Activated naive CD4-positive, alpha-beta T cell treated with anti-CD3 and anti-CD28 coated beads, Interleukin-2, amount 50 U/mL, for 24 hours (primary cell): ENCODE measurements at regions not wholly inside any gene's neighbourhood (a gene's known extent, or its start where the extent isn't known, plus 50 kb on each side); places are given as distances from the start of the nearest gene placed in this dataset.
"Not testable (repeated sequence)": the region's sequence is repeated elsewhere in the genome, so short reads cannot be mapped to it uniquely, and the experiment has no call there.

ENCODE experiments used
- H3K27ac Mint-ChIP-seq: one replicate; pipeline ENCODE4 v1.8.0; 2021; ENCODE audit warnings: mild to moderate bottlenecking, mixed read lengths
- H3K27me3 Mint-ChIP-seq: one replicate; pipeline ENCODE4 v1.8.0; 2021; ENCODE audit warnings: mixed read lengths
- H3K36me3 Mint-ChIP-seq: one replicate; pipeline ENCODE4 v1.8.0; 2021; ENCODE audit warnings: mixed read lengths
- H3K4me1 Mint-ChIP-seq: one replicate; pipeline ENCODE4 v1.8.0; 2021; ENCODE audit warnings: mixed read lengths
- H3K4me3 Mint-ChIP-seq: one replicate; pipeline ENCODE4 v1.8.0; 2021; ENCODE audit warnings: mild to moderate bottlenecking, mixed read lengths
- H3K9me3 Mint-ChIP-seq: one replicate; pipeline ENCODE4 v1.8.0; 2021; ENCODE audit warnings: mixed read lengths

GRCh38 chr22:48300877-48301276 is 1526.8 kb downstream of the BRD1 start:
- H3K4me3 Mint-ChIP-seq, result no peak overlapping the region
- H3K27me3 Mint-ChIP-seq, result peaks cover 1% of the 10 kb centered on the region
- H3K36me3 Mint-ChIP-seq, result no peaks in the 10 kb centered on the region
- no peaks in the 10 kb centered on the region for H3K9me3 Mint-ChIP-seq
- H3K27ac Mint-ChIP-seq, result no peak overlapping the region
- H3K4me1 Mint-ChIP-seq, result no peaks in the 10 kb centered on the region

GRCh38 chr22:48299801-48300200 is 1527.9 kb downstream of the BRD1 start:
- H3K4me3 Mint-ChIP-seq, result no peak overlapping the region
- no peaks in the 10 kb centered on the region for H3K36me3 Mint-ChIP-seq
- no peaks in the 10 kb centered on the region for H3K9me3 Mint-ChIP-seq
- H3K4me1 Mint-ChIP-seq, result no peaks in the 10 kb centered on the region
- H3K27ac Mint-ChIP-seq, result no peak overlapping the region
- H3K27me3 Mint-ChIP-seq, result no peaks in the 10 kb centered on the region

GRCh38 chr22:48299124-48299523 is 1528.5 kb downstream of the BRD1 start:
- Mint-ChIP-seq H3K36me3 (no peaks in the 10 kb centered on the region), H3K27ac (no peak overlapping the region), H3K4me3 (no peak overlapping the region), H3K4me1 (no peaks in the 10 kb centered on the region), H3K9me3 (no peaks in the 10 kb centered on the region), H3K27me3 (peaks cover 3% of the 10 kb centered on the region)

- H3K36me3 Mint-ChIP-seq, result no peaks in the 10 kb centered on the region
- H3K4me3 Mint-ChIP-seq, result no peak overlapping the region
- H3K27me3 Mint-ChIP-seq, result peaks cover 3% of the 10 kb centered on the region
- no peaks in the 10 kb centered on the region for H3K4me1 Mint-ChIP-seq
- peaks cover 3% of the 10 kb centered on the region for H3K9me3 Mint-ChIP-seq
- no peak overlapping the region for H3K27ac Mint-ChIP-seq
Measured at GRCh38 chr22:48297296-48297695, 1530.4 kb downstream of the BRD1 start.

- not testable (repeated sequence) for H3K27me3 Mint-ChIP-seq, H3K27ac Mint-ChIP-seq, H3K4me3 Mint-ChIP-seq, H3K9me3 Mint-ChIP-seq, H3K4me1 Mint-ChIP-seq, H3K36me3 Mint-ChIP-seq
Measured at GRCh38 chr22:48289954-48290353, 1527.5 kb downstream of the TBC1D22A start.

GRCh38 chr22:48288376-48288940 is 1526.0 kb downstream of the TBC1D22A start:
- peaks cover 7% of the 10 kb centered on the region for H3K9me3 Mint-ChIP-seq
- H3K27me3 Mint-ChIP-seq, result peaks cover 2% of the 10 kb centered on the region
- no peak overlapping the region for H3K4me3 Mint-ChIP-seq
- no peaks in the 10 kb centered on the region for H3K4me1 Mint-ChIP-seq
- no peaks in the 10 kb centered on the region for H3K36me3 Mint-ChIP-seq
- H3K27ac Mint-ChIP-seq, result no peak overlapping the region

- peaks cover 1% of the 10 kb centered on the region for H3K9me3 Mint-ChIP-seq
- no peak overlapping the region for H3K27ac Mint-ChIP-seq
- no peaks in the 10 kb centered on the region for H3K36me3 Mint-ChIP-seq
- H3K27me3 Mint-ChIP-seq, result peaks cover 2% of the 10 kb centered on the region
- H3K4me1 Mint-ChIP-seq, result no peaks in the 10 kb centered on the region
- H3K4me3 Mint-ChIP-seq, result no peak overlapping the region
Measured at GRCh38 chr22:48287031-48287430, 1524.6 kb downstream of the TBC1D22A start.

GRCh38 chr22:48284671-48285070 is 1522.2 kb downstream of the TBC1D22A start:
- Mint-ChIP-seq H3K4me1 (no peaks in the 10 kb centered on the region), H3K27ac (no peak overlapping the region), H3K36me3 (no peaks in the 10 kb centered on the region), H3K9me3 (no peaks in the 10 kb centered on the region), H3K27me3 (peaks cover 10% of the 10 kb centered on the region), H3K4me3 (no peak overlapping the region)

- Mint-ChIP-seq H3K27ac (no peak overlapping the region), H3K4me3 (no peak overlapping the region), H3K36me3 (no peaks in the 10 kb centered on the region), H3K9me3 (no peaks in the 10 kb centered on the region), H3K4me1 (no peaks in the 10 kb centered on the region), H3K27me3 (peaks cover 17% of the 10 kb centered on the region)
Measured at GRCh38 chr22:48282804-48283203, 1520.4 kb downstream of the TBC1D22A start.

GRCh38 chr22:48279461-48279756 is 1517.0 kb downstream of the TBC1D22A start:
- Mint-ChIP-seq H3K9me3 (no peaks in the 10 kb centered on the region), H3K4me3 (no peak overlapping the region), H3K27ac (no peak overlapping the region), H3K4me1 (no peaks in the 10 kb centered on the region), H3K36me3 (no peaks in the 10 kb centered on the region), H3K27me3 (peaks cover 19% of the 10 kb centered on the region)

- Mint-ChIP-seq H3K9me3 (no peaks in the 10 kb centered on the region), H3K27me3 (peaks cover 19% of the 10 kb centered on the region), H3K27ac (no peak overlapping the region), H3K4me3 (no peak overlapping the region), H3K36me3 (no peaks in the 10 kb centered on the region), H3K4me1 (no peaks in the 10 kb centered on the region)
Measured at GRCh38 chr22:48278620-48279460, 1516.4 kb downstream of the TBC1D22A start.

- no peaks in the 10 kb centered on the region for H3K4me1 Mint-ChIP-seq
- H3K27ac Mint-ChIP-seq, result no peak overlapping the region
- H3K4me3 Mint-ChIP-seq, result no peak overlapping the region
- no peaks in the 10 kb centered on the region for H3K36me3 Mint-ChIP-seq
- H3K9me3 Mint-ChIP-seq, result no peaks in the 10 kb centered on the region
- H3K27me3 Mint-ChIP-seq, result peaks cover 19% of the 10 kb centered on the region
Measured at GRCh38 chr22:48277868-48278581, 1515.6 kb downstream of the TBC1D22A start.

GRCh38 chr22:48276994-48277867 is 1514.8 kb downstream of the TBC1D22A start:
- Mint-ChIP-seq H3K4me3 (no peak overlapping the region), H3K27ac (no peak overlapping the region), H3K9me3 (no peaks in the 10 kb centered on the region), H3K4me1 (no peaks in the 10 kb centered on the region), H3K27me3 (peaks cover 19% of the 10 kb centered on the region), H3K36me3 (no peaks in the 10 kb centered on the region)

GRCh38 chr22:48275412-48275811 is 1513.0 kb downstream of the TBC1D22A start:
- H3K4me3 Mint-ChIP-seq, result no peak overlapping the region
- H3K27ac Mint-ChIP-seq, result no peak overlapping the region
- no peaks in the 10 kb centered on the region for H3K9me3 Mint-ChIP-seq

GRCh38 chr22:48270731-48271130 is 1508.3 kb downstream of the TBC1D22A start:
- Mint-ChIP-seq H3K27ac (no peak overlapping the region), H3K36me3 (no peaks in the 10 kb centered on the region), H3K4me1 (no peaks in the 10 kb centered on the region), H3K4me3 (no peak overlapping the region), H3K27me3 (no peaks in the 10 kb centered on the region), H3K9me3 (no peaks in the 10 kb centered on the region)

More at GRCh38 chr22:48275412-48275811, 1513.0 kb downstream of the TBC1D22A start:
- Mint-ChIP-seq H3K4me1 (no peaks in the 10 kb centered on the region), H3K27me3 (peaks cover 10% of the 10 kb centered on the region), H3K36me3 (no peaks in the 10 kb centered on the region)
